ENCODE measurements at regions not wholly inside any gene's neighbourhood (a gene's known extent, or its start where the extent isn't known, plus 50 kb on each side); places are given as distances from the start of the nearest gene placed in this dataset.

- WGBS = 80% methylated on average over 3 of the region's 3 CpGs
- Histone ChIP-seq H3K4me1 (ENCODE audit: control insufficient read depth in 4 of 4, insufficient read depth in 4 of 4, low read length in 3 of 4) (no peaks in the 10 kb centered on the region), H3K9ac (ENCODE audit: low read depth in 1 of 2, low read length in 2 of 2) (no peak overlapping the region), H3K36me3 (ENCODE audit: control insufficient read depth in 4 of 4, insufficient read depth in 3 of 4, low read depth in 1 of 4, low read length in 3 of 4) (no peaks in the 10 kb centered on the region), H3K9me3 (ENCODE audit: control insufficient read depth in 4 of 4, low read length in 3 of 4) (no peaks in the 10 kb centered on the region), H3K27ac (ENCODE audit: low read depth in 1 of 2, low read length in 2 of 2) (no peak overlapping the region), H3K27me3 (ENCODE audit: control insufficient read depth in 4 of 4, insufficient read depth in 4 of 4, low read length in 3 of 4) (no peaks in the 10 kb centered on the region), H3K4me3 (ENCODE audit: low read depth in 1 of 3, low read length in 3 of 3) (no peak overlapping the region)
- TF ChIP-seq YY1 (IDR thresholded peaks at IDR 0.05) = no peak
- TF ChIP-seq HNF4G (IDR thresholded peaks at IDR 0.05) = no peak
- no peak for TF ChIP-seq TAF1 (conservative IDR thresholded peaks at IDR 0.05)
- TF ChIP-seq GABPA (IDR thresholded peaks at IDR 0.05 in 1 of 2, conservative IDR thresholded peaks at IDR 0.05 in 1 of 2) = no peak
- TF ChIP-seq, protein P1, sequence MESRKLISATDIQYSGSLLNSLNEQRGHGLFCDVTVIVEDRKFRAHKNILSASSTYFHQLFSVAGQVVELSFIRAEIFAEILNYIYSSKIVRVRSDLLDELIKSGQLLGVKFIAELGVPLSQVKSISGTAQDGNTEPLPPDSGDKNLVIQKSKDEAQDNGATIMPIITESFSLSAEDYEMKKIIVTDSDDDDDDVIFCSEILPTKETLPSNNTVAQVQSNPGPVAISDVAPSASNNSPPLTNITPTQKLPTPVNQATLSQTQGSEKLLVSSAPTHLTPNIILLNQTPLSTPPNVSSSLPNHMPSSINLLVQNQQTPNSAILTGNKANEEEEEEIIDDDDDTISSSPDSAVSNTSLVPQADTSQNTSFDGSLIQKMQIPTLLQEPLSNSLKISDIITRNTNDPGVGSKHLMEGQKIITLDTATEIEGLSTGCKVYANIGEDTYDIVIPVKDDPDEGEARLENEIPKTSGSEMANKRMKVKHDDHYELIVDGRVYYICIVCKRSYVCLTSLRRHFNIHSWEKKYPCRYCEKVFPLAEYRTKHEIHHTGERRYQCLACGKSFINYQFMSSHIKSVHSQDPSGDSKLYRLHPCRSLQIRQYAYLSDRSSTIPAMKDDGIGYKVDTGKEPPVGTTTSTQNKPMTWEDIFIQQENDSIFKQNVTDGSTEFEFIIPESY (IDR thresholded peaks at IDR 0.05) = no peak
- no peak for TF ChIP-seq RAD21 (IDR thresholded peaks at IDR 0.05)
- no peak for TF ChIP-seq FOXA2 (IDR thresholded peaks at IDR 0.05)
- TF ChIP-seq REST (IDR thresholded peaks at IDR 0.05) = no peak
- no peak for TF ChIP-seq EGR1 (IDR thresholded peaks at IDR 0.05; ENCODE audit: low read depth in 2 of 2)
- no peak for TF ChIP-seq MAX (IDR thresholded peaks at IDR 0.05)
- no peak for DNase-seq (ENCODE audit: low spot score)
Observed at GRCh38 chr2:34849827-34850226, 1250.7 kb upstream of the FAM98A start.

- Histone ChIP-seq H3K4me1 (ENCODE audit: control insufficient read depth in 4 of 4, insufficient read depth in 4 of 4, low read length in 3 of 4) (no peaks in the 10 kb centered on the region), H3K27me3 (ENCODE audit: control insufficient read depth in 4 of 4, insufficient read depth in 4 of 4, low read length in 3 of 4) (no peaks in the 10 kb centered on the region), H3K9ac (ENCODE audit: low read depth in 1 of 2, low read length in 2 of 2) (no peak overlapping the region), H3K9me3 (ENCODE audit: control insufficient read depth in 4 of 4, low read length in 3 of 4) (no peaks in the 10 kb centered on the region), H3K27ac (ENCODE audit: low read depth in 1 of 2, low read length in 2 of 2) (no peak overlapping the region), H3K36me3 (ENCODE audit: control insufficient read depth in 4 of 4, insufficient read depth in 3 of 4, low read depth in 1 of 4, low read length in 3 of 4) (no peaks in the 10 kb centered on the region), H3K4me3 (ENCODE audit: low read depth in 1 of 3, low read length in 3 of 3) (no peak overlapping the region)
- no peak for DNase-seq (ENCODE audit: low spot score)
- 68% methylated on average over 3 of the region's 3 CpGs for WGBS
- no peak for TF ChIP-seq CTCF (IDR thresholded peaks at IDR 0.05; ENCODE audit: low read depth, low read length, missing input control)
- no peak for TF ChIP-seq FOXA1 (IDR thresholded peaks at IDR 0.05)
- no peak for TF ChIP-seq RXRA (IDR thresholded peaks at IDR 0.05)
- TF ChIP-seq EGR1 (IDR thresholded peaks at IDR 0.05; ENCODE audit: low read depth in 2 of 2) = no peak
- TF ChIP-seq, protein P1 (IDR thresholded peaks at IDR 0.05) = no peak
- TF ChIP-seq YY1 (IDR thresholded peaks at IDR 0.05) = no peak
- no peak for TF ChIP-seq TAF1 (conservative IDR thresholded peaks at IDR 0.05)
- no peak for TF ChIP-seq HNF4G (IDR thresholded peaks at IDR 0.05)
- no peak for TF ChIP-seq GABPA (IDR thresholded peaks at IDR 0.05 in 1 of 2, conservative IDR thresholded peaks at IDR 0.05 in 1 of 2)
- no peak for TF ChIP-seq MAX (IDR thresholded peaks at IDR 0.05)
- TF ChIP-seq, protein P2, sequence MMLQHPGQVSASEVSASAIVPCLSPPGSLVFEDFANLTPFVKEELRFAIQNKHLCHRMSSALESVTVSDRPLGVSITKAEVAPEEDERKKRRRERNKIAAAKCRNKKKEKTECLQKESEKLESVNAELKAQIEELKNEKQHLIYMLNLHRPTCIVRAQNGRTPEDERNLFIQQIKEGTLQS (IDR thresholded peaks at IDR 0.05) = no peak
- no peak for TF ChIP-seq FOXA2 (IDR thresholded peaks at IDR 0.05)
- no peak for TF ChIP-seq JUND (IDR thresholded peaks at IDR 0.05)
- no peak for TF ChIP-seq REST (IDR thresholded peaks at IDR 0.05)
- no peak for TF ChIP-seq NR2F2 (IDR thresholded peaks at IDR 0.05)
Observed at GRCh38 chr2:34848691-34849090, 1249.6 kb upstream of the FAM98A start.
